SK-N-SH (cell line): ENCODE measurements at regions not wholly inside any gene's neighbourhood (a gene's known extent, or its start where the extent isn't known, plus 50 kb on each side); places are given as distances from the start of the nearest gene placed in this dataset.

Source experiments
- CTCF ChIA-PET: fragments of 300-600, 350-600 bp; formaldehyde crosslinking; extraction: SDS; loops from one replicate; lab custom pipeline; 2021; lab: Yijun Ruan, JAX
- POLR2A ChIA-PET: fragments of 350-600 bp; sonication (Branson Sonifier 250); formaldehyde crosslinking; extraction: SDS; loops from one replicate; lab custom pipeline; 2020; ENCODE audit warnings: antibody characterized with exemption, inconsistent platforms; lab: Yijun Ruan, JAX
- DNase-seq: peaks from one replicate; pipeline ENCODE4 v3.0.0; 2012
- H2AFZ ChIP-seq: fragments of 200-600 bp; sonication (generic); 2 replicates; pipeline ENCODE4 v1.8.1; 2016; ENCODE audit warnings: antibody characterized with exemption, mild to moderate bottlenecking, low read depth
- H3F3A ChIP-seq: fragments of 200-600 bp; sonication (generic); replicated peaks from 2 replicates; pipeline ENCODE3; 2016; ENCODE audit warnings: antibody characterized with exemption, mild to moderate bottlenecking; ENCODE audit not compliant: insufficient read depth
- H3K27ac ChIP-seq, 2 experiments: fragments of 200-500 bp in 1 of 2; fragments of 200-600 bp in 1 of 2; sonication (Bioruptor generic) in 1 of 2; sonication (generic), shearing (Covaris generic) in 1 of 2; 2 replicates each; pipeline versions ENCODE4 v1.5.1 to v1.6.1; 2014 to 2016; ENCODE audit warnings: low read depth in 2 of 2, inconsistent platforms in 1 of 2, low read length in 1 of 2, mild to moderate bottlenecking in 1 of 2, mixed read lengths in 1 of 2
- H3K27me3 ChIP-seq: fragments of 200-600 bp; sonication (generic), shearing (Covaris generic); 2 replicates; pipeline ENCODE4 v1.6.1; 2016; ENCODE audit warnings: mixed run types; ENCODE audit not compliant: insufficient read depth
- H3K36me3 ChIP-seq, 2 experiments: fragments of 200-500 bp in 1 of 2; fragments of 200-600 bp in 1 of 2; sonication (Bioruptor generic) in 1 of 2; sonication (generic) in 1 of 2; replicated peaks in 1 of 2; 2 replicates each; pipeline versions ENCODE3 to v1.5.1; 2014 to 2016; ENCODE audit warnings: low read length in 1 of 2, mild to moderate bottlenecking in 1 of 2; ENCODE audit not compliant: insufficient read depth in 2 of 2, control insufficient read depth in 1 of 2
- H3K4me1 ChIP-seq, 2 experiments: fragments of 200-500 bp in 1 of 2; fragments of 200-600 bp in 1 of 2; sonication (Bioruptor generic) in 1 of 2; sonication (generic), shearing (Covaris generic) in 1 of 2; 2 replicates each; pipeline versions ENCODE4 v1.5.1 to v1.6.1; 2014 to 2016; ENCODE audit warnings: low read depth in 1 of 2, low read length in 1 of 2, mixed run types in 1 of 2; ENCODE audit not compliant: insufficient read depth in 2 of 2, control insufficient read depth in 1 of 2
- H3K4me2 ChIP-seq: fragments of 200-600 bp; sonication (generic), shearing (Covaris generic); 2 replicates; pipeline ENCODE4 v1.6.1; 2017; ENCODE audit warnings: mixed run types
- H3K4me3 ChIP-seq, 2 experiments: fragments of 200-500 bp in 1 of 2; fragments of 200-600 bp in 1 of 2; sonication (Bioruptor generic) in 1 of 2; sonication (generic), shearing (Covaris generic) in 1 of 2; 2 replicates each; pipeline versions ENCODE4 v1.5.1 to v1.8.1; 2014 to 2016; ENCODE audit warnings: low read depth in 2 of 2, inconsistent platforms in 1 of 2, low read length in 1 of 2, mild to moderate bottlenecking in 1 of 2, mixed read lengths in 1 of 2, moderate library complexity in 1 of 2
- H3K79me2 ChIP-seq: fragments of 200-600 bp; sonication (generic); 2 replicates; pipeline ENCODE4 v1.8.1; 2017; ENCODE audit warnings: mild to moderate bottlenecking; ENCODE audit not compliant: insufficient read depth
- H3K9ac ChIP-seq: fragments of 200-600 bp; sonication (generic); 2 replicates; pipeline ENCODE4 v1.6.1; 2017; ENCODE audit warnings: mixed run types
- H3K9me2 ChIP-seq: fragments of 200-600 bp; sonication (generic); 2 replicates; pipeline ENCODE4 v1.6.1; 2017; ENCODE audit warnings: mixed run types
- H3K9me3 ChIP-seq: fragments of 200-600 bp; sonication (generic); 2 replicates; pipeline ENCODE4 v1.6.1; 2017; ENCODE audit warnings: mixed run types, mild to moderate bottlenecking, moderate library complexity
- H4K20me1 ChIP-seq: fragments of 200-600 bp; sonication (generic); 2 replicates; pipeline ENCODE4 v1.6.1; 2017; ENCODE audit warnings: mild to moderate bottlenecking, mixed run types; ENCODE audit not compliant: insufficient read depth
- CHD2 ChIP-seq: fragments of 150-350 bp; IDR thresholded peaks from 2 replicates; pipeline ENCODE4 v1.6.1; 2018; ENCODE audit warnings: low read length; ENCODE audit not compliant: partially characterized antibody
- MEF2A ChIP-seq: IDR thresholded peaks from 2 replicates; pipeline ENCODE4 v1.4.0; 2012; ENCODE audit warnings: low read depth, borderline replicate concordance
- MXI1 ChIP-seq: IDR thresholded peaks from 2 replicates; pipeline ENCODE4 v1.6.1; 2012; ENCODE audit warnings: mild to moderate bottlenecking, low read depth, low read length, improper control_type of control experiment
- NRF1 ChIP-seq: IDR thresholded peaks from 2 replicates; pipeline ENCODE4 v1.6.1; 2012; ENCODE audit warnings: low read depth, mild to moderate bottlenecking, low read length
- POLR2AphosphoS5 ChIP-seq: IDR thresholded peaks from 2 replicates; pipeline ENCODE4 v1.6.1; 2012; ENCODE audit warnings: low read depth, low read length
- REST ChIP-seq: IDR thresholded peaks from 2 replicates; pipeline ENCODE4 v1.6.1; 2012; ENCODE audit warnings: mild to moderate bottlenecking, low read depth, low read length, moderate library complexity
- RXRA ChIP-seq: IDR thresholded peaks from 2 replicates; pipeline ENCODE4 v1.4.0; 2012; ENCODE audit warnings: low read depth, mild to moderate bottlenecking, borderline replicate concordance
- TCF12 ChIP-seq: IDR thresholded peaks from 2 replicates; pipeline ENCODE4 v1.4.0; 2012
- WGBS: methylation state at CpG from one replicate; pipeline ENCODE4 v1.1.6; 2017; ENCODE audit warnings: low lambda C conversion rate; 5-methylcytosine and 5-hydroxymethylcytosine counted together

- no peak for TF ChIP-seq REST
- TF ChIP-seq NRF1, result no peak
Observed at GRCh38 chr12:19064713-19065112, 64.8 kb upstream of the PLEKHA5 start (continued).

- H4K20me1 ChIP-seq, result no peaks in the 10 kb centered on the region
- POLR2A ChIA-PET, result no interaction called here
- no peaks in the 10 kb centered on the region; a peak in 1 of 4 replicates for H3K4me1 ChIP-seq
- no peaks in the 10 kb centered on the region for H3K27me3 ChIP-seq
- no peak overlapping the region for H3K4me3 ChIP-seq
- H3K9me2 ChIP-seq, result no peaks in the 10 kb centered on the region
- no peak overlapping the region for H3K4me2 ChIP-seq
- H3K27ac ChIP-seq, result no peak overlapping the region
- H3K9me3 ChIP-seq, result no peaks in the 10 kb centered on the region
- H3K36me3 ChIP-seq, result no peaks in the 10 kb centered on the region
- TF ChIP-seq MXI1 (no peak), RXRA (no peak)
- H2AFZ ChIP-seq, result no peak overlapping the region
- H3K9ac ChIP-seq, result no peak overlapping the region
- H3K79me2 ChIP-seq, result no peaks in the 10 kb centered on the region
- CTCF ChIA-PET, result interaction anchor here (1.2 kb wide), 1 partner anchor 9 kb away, joined by 3 read pairs; no protein-coding TSS in a partner anchor
- DNase-seq, result no peak
- H3F3A ChIP-seq, result no peaks in the 10 kb centered on the region
- WGBS, result 83% methylated on average over 2 of the region's 2 CpGs
Observed at GRCh38 chr12:19065223-19065622, 64.3 kb upstream of the PLEKHA5 start.

GRCh38 chr12:19065871-19066270 is 63.7 kb upstream of the PLEKHA5 start:
- no peak for TF ChIP-seq CHD2
- no peak for TF ChIP-seq MEF2A
- TF ChIP-seq TCF12, result no peak
- TF ChIP-seq POLR2AphosphoS5, result no peak
- no peak for TF ChIP-seq NRF1
- TF ChIP-seq, all 33 proteins: peak for 0
- no peak overlapping the region; the same call in 1 of the 2 replicates for H2AFZ ChIP-seq
- no peaks in the 10 kb centered on the region for H3K27me3 ChIP-seq
- no peaks in the 10 kb centered on the region for H3K9me2 ChIP-seq
- no peaks in the 10 kb centered on the region for H3K79me2 ChIP-seq
- 65% methylated on average over 1 of the region's 1 CpG for WGBS
- no peak overlapping the region for H3K4me3 ChIP-seq
- no peak overlapping the region for H3K4me2 ChIP-seq
- no peaks in the 10 kb centered on the region for H3K9me3 ChIP-seq
- no peaks in the 10 kb centered on the region for H4K20me1 ChIP-seq
- DNase-seq, result no peak
- CTCF ChIA-PET, result interaction anchor here (1.2 kb wide), 1 partner anchor 10 kb away, joined by 3 read pairs; no protein-coding TSS in a partner anchor
- H3K36me3 ChIP-seq, result no peaks in the 10 kb centered on the region
- H3K9ac ChIP-seq, result no peak overlapping the region
- POLR2A ChIA-PET, result no interaction called here
- no peak overlapping the region for H3K27ac ChIP-seq
- no peaks in the 10 kb centered on the region for H3F3A ChIP-seq
- H3K4me1 ChIP-seq, result no peaks in the 10 kb centered on the region; a peak in 1 of 4 replicates
